Gastrocnemius medialis (tissue), 4 donors: ENCODE measurements at regions not wholly inside any gene's neighbourhood (a gene's known extent, or its start where the extent isn't known, plus 50 kb on each side); places are given as distances from the start of the nearest gene placed in this dataset.
"Not testable (repeated sequence)": the region's sequence is repeated elsewhere in the genome, so short reads cannot be mapped to it uniquely, and the experiment has no call there.

ENCODE experiments used
- ATAC-seq, 2 donors: fragments of 150-250 bp; one replicate each; pipeline ENCODE4 v1.9.1; 2016
- DNase-seq, 2 donors: peaks; one replicate each; pipeline ENCODE4 v3.0.0-alpha.2; 2019
- H3K27ac ChIP-seq, 4 donors: fragments of 200-600 bp; sonication (generic); 1 replicate in 1 of 4; 2 replicates in 3 of 4; pipeline ENCODE4 v1.5.1; 2016 to 2018; ENCODE audit warnings: mild to moderate bottlenecking in 2 of 4, moderate library complexity in 1 of 4
- H3K27me3 ChIP-seq, 3 donors: fragments of 200-600 bp; sonication (generic) in 2 of 3; 1 replicate in 1 of 3; 2 replicates in 2 of 3; pipeline versions ENCODE4 v1.5.1 to v1.6.0; 2016 to 2019; ENCODE audit warnings: mild to moderate bottlenecking in 1 of 3, moderate library complexity in 1 of 3
- H3K36me3 ChIP-seq, 2 donors: fragments of 200-600 bp; sonication (generic) in 1 of 2; one replicate each; pipeline ENCODE4 v1.5.1; 2017 to 2018
- H3K4me1 ChIP-seq, 2 donors: fragments of 200-600 bp; sonication (generic) in 1 of 2; one replicate each; pipeline ENCODE4 v1.5.1; 2016 to 2017; ENCODE audit warnings: mild to moderate bottlenecking in 2 of 2
- H3K4me3 ChIP-seq, 4 donors: fragments of 200-600 bp; sonication (generic) in 3 of 4; 1 replicate in 1 of 4; 2 replicates in 3 of 4; pipeline ENCODE4 v1.5.1; 2016 to 2019; ENCODE audit warnings: mild to moderate bottlenecking in 2 of 4
- H3K9me3 ChIP-seq, 3 donors: fragments of 200-600 bp; sonication (generic) in 2 of 3; 1 replicate in 1 of 3; 2 replicates in 2 of 3; pipeline ENCODE4 v1.5.1; 2016 to 2019
- CTCF ChIP-seq, 5 experiments: fragments of 450-650 bp in 3 of 5; fragments of 200-600 bp in 2 of 5; sonication (generic) in 2 of 5; IDR thresholded peaks in 4 of 5; conservative IDR thresholded peaks in 1 of 5; 1 replicate in 4 of 5; 2 replicates in 1 of 5; pipeline ENCODE4 v1.5.1; 2016 to 2019; ENCODE audit warnings: antibody characterized with exemption in 5 of 5, mild to moderate bottlenecking in 3 of 5, moderate library complexity in 3 of 5
- POLR2A ChIP-seq, 2 donors: fragments of 450-650 bp; IDR thresholded peaks; one replicate each; pipeline ENCODE4 v1.6.1; 2017; ENCODE audit warnings: antibody characterized with exemption in 2 of 2, mild to moderate bottlenecking in 2 of 2, moderate library complexity in 2 of 2
- in situ Hi-C, 4 donors: fragments of 200-750 bp; cut with MboI; loops; one replicate each; pipeline versions ENCODE4 v1.15.0 to v1.8.0; 2017; ENCODE audit warnings: low sequenced_read_pairs in 4 of 4
- intact Hi-C: fragments of 100-400 bp; cut with DNase I; formaldehyde crosslinking; loops from one replicate; pipeline ENCODE4 v1.15.1; 2023; ENCODE audit warnings: low total_unique reads

GRCh38 chr15:66885281-66885915 is 180.0 kb upstream of the SMAD3 start:
- intact Hi-C loops, result no loop called here
- no peaks in the 10 kb centered on the region for H3K9me3 ChIP-seq
- H3K36me3 ChIP-seq, result no peaks in the 10 kb centered on the region
- H3K27ac ChIP-seq, result no peak overlapping the region
- H3K27me3 ChIP-seq, result no peaks in the 10 kb centered on the region
- TF ChIP-seq CTCF (IDR thresholded peaks at IDR 0.05 in 4 of 5, conservative IDR thresholded peaks at IDR 0.05 in 1 of 5) (no peak), POLR2A (IDR thresholded peaks at IDR 0.05) (no peak)
- in situ Hi-C loops, result no loop called here
- H3K4me1 ChIP-seq, result peaks cover 24 to 30% of the 10 kb centered on the region in 2 donors
- no peak for ATAC-seq
- DNase-seq, result no peak
- H3K4me3 ChIP-seq, result no peak overlapping the region

- Histone ChIP-seq H3K9me3 (no peaks in the 10 kb centered on the region), H3K27ac (no peak overlapping the region), H3K4me3 (no peak overlapping the region), H3K36me3 (no peaks in the 10 kb centered on the region), H3K4me1 (peaks cover 24 to 30% of the 10 kb centered on the region in 2 donors), H3K27me3 (no peaks in the 10 kb centered on the region)
- no peak for DNase-seq
- in situ Hi-C loops (no loop called here), intact Hi-C loops (no loop called here)
- no peak for ATAC-seq
- no peak for TF ChIP-seq POLR2A (IDR thresholded peaks at IDR 0.05)
- no peak for TF ChIP-seq CTCF (IDR thresholded peaks at IDR 0.05 in 4 of 5, conservative IDR thresholded peaks at IDR 0.05 in 1 of 5)
These were observed 179.1 kb upstream of the SMAD3 start for GRCh38 chr15:66886241-66886675.

- intact Hi-C loops (no loop called here), in situ Hi-C loops (no loop called here)
- Histone ChIP-seq H3K4me3 (no peak overlapping the region), H3K9me3 (no peaks in the 10 kb centered on the region), H3K4me1 (peaks cover 24 to 26% of the 10 kb centered on the region in 2 donors), H3K36me3 (no peaks in the 10 kb centered on the region), H3K27ac (no peak overlapping the region), H3K27me3 (no peaks in the 10 kb centered on the region)
- no peak for ATAC-seq
- no peak for TF ChIP-seq POLR2A (IDR thresholded peaks at IDR 0.05)
- no peak for TF ChIP-seq CTCF (IDR thresholded peaks at IDR 0.05 in 4 of 5, conservative IDR thresholded peaks at IDR 0.05 in 1 of 5)
- no peak for DNase-seq
These were observed 178.6 kb upstream of the SMAD3 start for GRCh38 chr15:66886686-66887273.

- intact Hi-C loops, in situ Hi-C loops, H3K4me1 ChIP-seq, H3K9me3 ChIP-seq, ATAC-seq, H3K4me3 ChIP-seq, DNase-seq, H3K27ac ChIP-seq, H3K36me3 ChIP-seq, H3K27me3 ChIP-seq: not testable (repeated sequence)
These were observed 176.1 kb upstream of the SMAD3 start for GRCh38 chr15:66889298-66889697.

GRCh38 chr15:66891776-66892175 is 173.6 kb upstream of the SMAD3 start:
- no peaks in the 10 kb centered on the region for H3K4me1 ChIP-seq
- intact Hi-C loops (no loop called here), in situ Hi-C loops (no loop called here)
- TF ChIP-seq POLR2A (IDR thresholded peaks at IDR 0.05), result no peak
- no peak for DNase-seq
- peaks cover 0 to 6% (median 0%) of the 10 kb centered on the region in 3 donors for H3K27me3 ChIP-seq
- H3K27ac ChIP-seq, result no peak overlapping the region
- H3K9me3 ChIP-seq, result no peaks in the 10 kb centered on the region
- H3K4me3 ChIP-seq, result no peak overlapping the region
- no peaks in the 10 kb centered on the region for H3K36me3 ChIP-seq
- no peak for ATAC-seq
